Right ventricle myocardium superior (tissue), 1 donor: ENCODE measurements at regions not wholly inside any gene's neighbourhood (a gene's known extent, or its start where the extent isn't known, plus 50 kb on each side); places are given as distances from the start of the nearest gene placed in this dataset.
"Not testable (repeated sequence)": the region's sequence is repeated elsewhere in the genome, so short reads cannot be mapped to it uniquely, and the experiment has no call there.

ENCODE experiments used
- ATAC-seq: fragments of 200-7000 bp; cut with Tn5 transposase; one replicate; pipeline ENCODE4 v1.9.1; 2020; ENCODE audit warnings: mild to moderate bottlenecking; ENCODE audit not compliant: poor library complexity
- DNase-seq: peaks from one replicate; pipeline ENCODE4 v3.0.0-alpha.2; 2020
- intact Hi-C: fragments of 100-400 bp; cut with DNase I; formaldehyde crosslinking; loops from one replicate; pipeline ENCODE4 v1.11.2; 2022
- donor health status: DM: no; HTN: yes; CAD: no; lungs with severe emphysema.

GRCh38 chr16:80120899-80121521 is 419.8 kb upstream of the DYNLRB2 start:
- DNase-seq (no peak), ATAC-seq (no peak)
- intact Hi-C loops: no loop called here

GRCh38 chr16:80117556-80118130 is 423.1 kb upstream of the DYNLRB2 start:
- ATAC-seq: no peak
- DNase-seq: no peak
- intact Hi-C loops: no loop called here

- intact Hi-C loops: no loop called here
- DNase-seq (no peak), ATAC-seq (no peak)
Observed at GRCh38 chr16:80116711-80117110, 424.1 kb upstream of the DYNLRB2 start.

GRCh38 chr16:80114699-80115098 is 426.1 kb upstream of the DYNLRB2 start:
- intact Hi-C loops: no loop called here
- DNase-seq: no peak
- no peak for ATAC-seq

- ATAC-seq (no peak), DNase-seq (no peak)
- intact Hi-C loops: no loop called here
Observed at GRCh38 chr16:80113873-80114574, 426.8 kb upstream of the DYNLRB2 start.

- intact Hi-C loops: no loop called here
- DNase-seq: no peak
- no peak for ATAC-seq
Observed at GRCh38 chr16:80109581-80109980, 431.2 kb upstream of the DYNLRB2 start.

- intact Hi-C loops: no loop called here
- ATAC-seq: no peak
- no peak for DNase-seq
Observed at GRCh38 chr16:80107900-80108299, 432.9 kb upstream of the DYNLRB2 start.

- no peak for ATAC-seq
- intact Hi-C loops: no loop called here
- DNase-seq: no peak
Observed at GRCh38 chr16:80105751-80106150, 435.0 kb upstream of the DYNLRB2 start.

GRCh38 chr16:80105160-80105559 is 435.6 kb upstream of the DYNLRB2 start:
- ATAC-seq (no peak), DNase-seq (no peak)
- intact Hi-C loops: no loop called here

GRCh38 chr16:80104401-80104800 is 436.4 kb upstream of the DYNLRB2 start:
- DNase-seq (no peak), ATAC-seq (no peak)
- intact Hi-C loops: no loop called here

GRCh38 chr16:80103463-80103862 is 437.3 kb upstream of the DYNLRB2 start:
- no peak for ATAC-seq

GRCh38 chr16:80100846-80101451 is 439.8 kb upstream of the DYNLRB2 start:
- no peak for DNase-seq
- no peak for ATAC-seq
- intact Hi-C loops: no loop called here

More at GRCh38 chr16:80103463-80103862, 437.3 kb upstream of the DYNLRB2 start:
- no peak for DNase-seq
- intact Hi-C loops: no loop called here

GRCh38 chr16:80100186-80100585 is 440.6 kb upstream of the DYNLRB2 start:
- intact Hi-C loops: no loop called here
- ATAC-seq (no peak), DNase-seq (no peak)

- ATAC-seq: no peak
- DNase-seq: no peak
- intact Hi-C loops: no loop called here
Observed at GRCh38 chr16:80097098-80097497, 443.7 kb upstream of the DYNLRB2 start.

GRCh38 chr16:80092681-80093080 is 448.1 kb upstream of the DYNLRB2 start:
- DNase-seq: no peak
- ATAC-seq: no peak
- intact Hi-C loops: no loop called here

- intact Hi-C loops, DNase-seq, ATAC-seq: not testable (repeated sequence)
Observed at GRCh38 chr16:80091453-80091852, 449.3 kb upstream of the DYNLRB2 start.

- intact Hi-C loops: no loop called here
- DNase-seq (no peak), ATAC-seq (no peak)
Observed at GRCh38 chr16:80085606-80086005, 455.2 kb upstream of the DYNLRB2 start.

GRCh38 chr16:80084614-80085013 is 456.2 kb upstream of the DYNLRB2 start:
- peak; percentile 96 for ATAC-seq
- intact Hi-C loops: no loop called here
- no peak for DNase-seq

GRCh38 chr16:80084163-80084562 is 456.6 kb upstream of the DYNLRB2 start:
- ATAC-seq (peak; percentile 69), DNase-seq (no peak)
- intact Hi-C loops: no loop called here

GRCh38 chr16:80082906-80083305 is 457.9 kb upstream of the DYNLRB2 start:
- intact Hi-C loops: no loop called here
- ATAC-seq: no peak
- DNase-seq: no peak
